GM23338 (cell line): ENCODE measurements at regions not wholly inside any gene's neighbourhood (a gene's known extent, or its start where the extent isn't known, plus 50 kb on each side); places are given as distances from the start of the nearest gene placed in this dataset.

Experiments
- ATAC-seq: fragments of 200-7000 bp; cut with Tn5 transposase; 3 replicates; pipeline ENCODE4 v1.9.1; 2020
- DNase-seq: peaks from one replicate; pipeline ENCODE4 v3.0.0-alpha.2; 2015; ENCODE audit warnings: low spot score
- H2AFZ ChIP-seq: fragments of 200-600 bp; sonication (generic); 2 replicates; pipeline ENCODE4 v1.8.0; 2016; ENCODE audit warnings: antibody characterized with exemption, mild to moderate bottlenecking, moderate library complexity
- H3F3A ChIP-seq: fragments of 200-600 bp; sonication (generic); replicated peaks from 2 replicates; pipeline ENCODE4 v1.8.0; 2017; ENCODE audit warnings: antibody characterized with exemption, mixed run types, low read depth
- H3K27ac ChIP-seq: fragments of 200-600 bp; sonication (generic); 2 replicates; pipeline ENCODE4 v1.6.1; 2016; ENCODE audit warnings: low read depth
- H3K27me3 ChIP-seq: fragments of 200-600 bp; sonication (generic); 2 replicates; pipeline ENCODE4 v1.8.0; 2016; ENCODE audit warnings: mild to moderate bottlenecking, mixed run types, moderate library complexity; ENCODE audit not compliant: insufficient read depth
- H3K36me3 ChIP-seq: fragments of 200-600 bp; sonication (generic); 2 replicates; pipeline ENCODE4 v1.8.0; 2016; ENCODE audit warnings: mild to moderate bottlenecking; ENCODE audit not compliant: insufficient read depth
- H3K4me1 ChIP-seq: fragments of 200-600 bp; sonication (generic); 2 replicates; pipeline ENCODE4 v1.8.0; 2016; ENCODE audit warnings: mild to moderate bottlenecking, moderate library complexity; ENCODE audit not compliant: insufficient read depth
- H3K4me2 ChIP-seq: fragments of 200-600 bp; sonication (generic); 2 replicates; pipeline ENCODE4 v1.7.1; 2017; ENCODE audit warnings: mixed run types
- H3K4me3 ChIP-seq: fragments of 200-600 bp; sonication (generic); 2 replicates; pipeline ENCODE4 v1.6.1; 2016; ENCODE audit warnings: mixed run types
- H3K79me2 ChIP-seq: fragments of 200-600 bp; sonication (generic); replicated peaks from 2 replicates; pipeline ENCODE4 v1.8.0; 2017; ENCODE audit warnings: mild to moderate bottlenecking; ENCODE audit not compliant: insufficient read depth
- H3K9me2 ChIP-seq: fragments of 200-600 bp; sonication (generic); 2 replicates; pipeline ENCODE4 v1.8.0; 2017; ENCODE audit not compliant: insufficient read depth
- H4K20me1 ChIP-seq: fragments of 200-600 bp; sonication (generic); replicated peaks from 2 replicates; pipeline ENCODE4 v1.8.0; 2017; ENCODE audit warnings: mild to moderate bottlenecking; ENCODE audit not compliant: insufficient read depth
- H3K27ac Mint-ChIP-seq: 2 replicates; pipeline ENCODE4 v1.8.0; 2020; ENCODE audit warnings: inconsistent platforms, mild to moderate bottlenecking, moderate library complexity, mixed read lengths
- H3K27me3 Mint-ChIP-seq: 3 replicates; pipeline ENCODE4 v1.8.0; 2022; ENCODE audit warnings: low read depth, mild to moderate bottlenecking, moderate library complexity, mixed read lengths, inconsistent platforms; ENCODE audit not compliant: insufficient read depth, poor library complexity
- H3K36me3 Mint-ChIP-seq: 3 replicates; pipeline ENCODE4 v1.8.0; 2021; ENCODE audit warnings: low read depth, mild to moderate bottlenecking, inconsistent platforms, moderate library complexity, mixed read lengths
- H3K4me1 Mint-ChIP-seq: 3 replicates; pipeline ENCODE4 v1.8.0; 2020; ENCODE audit warnings: mild to moderate bottlenecking, inconsistent platforms, mixed read lengths
- H3K4me3 Mint-ChIP-seq: 3 replicates; pipeline ENCODE4 v1.8.0; 2021; ENCODE audit warnings: moderate library complexity, mild to moderate bottlenecking, inconsistent platforms, mixed read lengths
- H3K9me3 Mint-ChIP-seq: 3 replicates; pipeline ENCODE4 v1.8.0; 2020; ENCODE audit warnings: moderate library complexity, mild to moderate bottlenecking, inconsistent platforms, mixed read lengths
- CREB1 ChIP-seq: fragments of 250-450 bp; sonication (Bioruptor Pico); IDR thresholded peaks from 2 replicates; pipeline ENCODE4 v1.5.0; 2020; ENCODE audit warnings: low read depth, mild to moderate bottlenecking, moderate library complexity
- CTCF ChIP-seq, 2 experiments: fragments of 200-600 bp in 1 of 2; sonication (generic) in 1 of 2; conservative IDR thresholded peaks; 2 replicates each; pipeline versions ENCODE4 v1.5.1 to v1.6.1; 2016 to 2017; ENCODE audit warnings: antibody characterized with exemption in 2 of 2, low read depth in 2 of 2, mild to moderate bottlenecking in 2 of 2, moderate library complexity in 1 of 2
- ETS1 ChIP-seq: IDR thresholded peaks from 2 replicates; pipeline ENCODE4 v1.6.1; 2016; ENCODE audit warnings: antibody characterized with exemption
- EZH2 ChIP-seq: fragments of 200-600 bp; sonication (generic); IDR thresholded peaks from one replicate; pipeline ENCODE4 v1.8.0; 2017; ENCODE audit warnings: antibody characterized with exemption, mild to moderate bottlenecking, low read depth; ENCODE audit not compliant: unreplicated experiment
- EZH2phosphoT487 ChIP-seq: fragments of 200-600 bp; sonication (generic); IDR thresholded peaks from one replicate; pipeline ENCODE4 v1.8.1; 2018; ENCODE audit warnings: antibody characterized with exemption; ENCODE audit not compliant: unreplicated experiment
- JUNB ChIP-seq: IDR thresholded peaks from one replicate; pipeline ENCODE4 v1.6.1; 2016; ENCODE audit warnings: antibody characterized with exemption; ENCODE audit not compliant: unreplicated experiment
- NANOG ChIP-seq: IDR thresholded peaks from 2 replicates; pipeline ENCODE4 v1.6.1; 2016; ENCODE audit warnings: antibody characterized with exemption, borderline replicate concordance
- POLR2AphosphoS5 ChIP-seq: IDR thresholded peaks from 2 replicates; pipeline ENCODE4 v1.6.1; 2016; ENCODE audit warnings: antibody characterized with exemption, low read depth
- STAT1 ChIP-seq: IDR thresholded peaks from one replicate; pipeline ENCODE4 v1.6.1; 2016; ENCODE audit warnings: antibody characterized with exemption; ENCODE audit not compliant: unreplicated experiment
- ZNF114 ChIP-seq: fragments of 250-450 bp; sonication (Bioruptor Pico); IDR thresholded peaks from 2 replicates; pipeline ENCODE4 v1.5.0; 2020; ENCODE audit warnings: mild to moderate bottlenecking, moderate library complexity
- ZNF462 ChIP-seq: fragments of 250-450 bp; sonication (Bioruptor Pico); IDR thresholded peaks from 2 replicates; pipeline ENCODE4 v1.5.0; 2020; ENCODE audit warnings: mild to moderate bottlenecking, moderate library complexity

GRCh38 chr2:41062336-41062735 is 610.4 kb upstream of the SLC8A1 start:
- H3K4me1 ChIP-seq, result peaks cover 12% of the 10 kb centered on the region
- no peak overlapping the region for H3K27ac ChIP-seq
- no peak overlapping the region for H2AFZ ChIP-seq
- no peaks in the 10 kb centered on the region for H3K79me2 ChIP-seq
- H3K9me3 Mint-ChIP-seq, result no peaks in the 10 kb centered on the region
- H3K27me3 Mint-ChIP-seq, result no peaks in the 10 kb centered on the region
- no peaks in the 10 kb centered on the region for H3F3A ChIP-seq
- H3K27ac Mint-ChIP-seq, result no peak overlapping the region
- H3K27me3 ChIP-seq, result no peaks in the 10 kb centered on the region
- H3K4me3 ChIP-seq, result no peak overlapping the region
- DNase-seq (no peak), ATAC-seq (no peak)
- H3K4me1 Mint-ChIP-seq, result peaks cover 18% of the 10 kb centered on the region; the same call in 2 of the 3 replicates
- TF ChIP-seq JUNB (no peak), CTCF (conservative IDR thresholded peaks at IDR 0.05; ENCODE audit: low read depth in 2 of 2) (no peak)
- no peak overlapping the region for H3K4me2 ChIP-seq
- no peaks in the 10 kb centered on the region for H3K36me3 Mint-ChIP-seq
- H3K36me3 ChIP-seq, result no peaks in the 10 kb centered on the region
- H3K4me3 Mint-ChIP-seq, result no peak overlapping the region
- no peaks in the 10 kb centered on the region for H4K20me1 ChIP-seq
- no peaks in the 10 kb centered on the region for H3K9me2 ChIP-seq

- H3K27ac Mint-ChIP-seq, result no peak overlapping the region
- ATAC-seq, result no peak
- H2AFZ ChIP-seq, result no peak overlapping the region
Observed at GRCh38 chr2:41066168-41066567, 614.3 kb upstream of the SLC8A1 start.

More at GRCh38 chr2:41066168-41066567, 614.3 kb upstream of the SLC8A1 start:
- Histone ChIP-seq H3K9me2 (no peaks in the 10 kb centered on the region), H4K20me1 (no peaks in the 10 kb centered on the region), H3K4me3 (no peak overlapping the region), H3K79me2 (no peaks in the 10 kb centered on the region), H3K27ac (no peak overlapping the region), H3K4me1 (peaks cover 12% of the 10 kb centered on the region), H3K27me3 (no peaks in the 10 kb centered on the region), H3K36me3 (no peaks in the 10 kb centered on the region), H3F3A (no peaks in the 10 kb centered on the region), H3K4me2 (no peak overlapping the region)
- H3K36me3 Mint-ChIP-seq, result no peaks in the 10 kb centered on the region
- peaks cover 18% of the 10 kb centered on the region; the same call in 2 of the 3 replicates for H3K4me1 Mint-ChIP-seq
- DNase-seq, result no peak
- H3K4me3 Mint-ChIP-seq, result no peak overlapping the region
- H3K27me3 Mint-ChIP-seq, result no peaks in the 10 kb centered on the region
- TF ChIP-seq POLR2AphosphoS5 (no peak), ZNF462 (CRISPR knock-in tag) (no peak), STAT1 (no peak), JUNB (no peak), ETS1 (no peak), NANOG (no peak), CTCF (conservative IDR thresholded peaks at IDR 0.05; ENCODE audit: low read depth in 2 of 2) (no peak), ZNF114 (CRISPR knock-in tag) (no peak), CREB1 (no peak), EZH2phosphoT487 (no peak), EZH2 (no peak)
- no peaks in the 10 kb centered on the region for H3K9me3 Mint-ChIP-seq
